ENCODE measurements at regions not wholly inside any gene's neighbourhood (a gene's known extent, or its start where the extent isn't known, plus 50 kb on each side); places are given as distances from the start of the nearest gene placed in this dataset.
A peak's percentile ranks its signal among the peaks of the same experiment; 100 is the strongest.

- Mint-ChIP-seq H3K4me1 (ENCODE audit: unreplicated experiment) (no peaks in the 10 kb centered on the region), H3K36me3 (ENCODE audit: low read depth, unreplicated experiment) (no peaks in the 10 kb centered on the region), H3K4me3 (ENCODE audit: unreplicated experiment) (no peak overlapping the region), H3K27ac (ENCODE audit: unreplicated experiment) (no peak overlapping the region), H3K9me3 (ENCODE audit: unreplicated experiment) (no peaks in the 10 kb centered on the region), H3K27me3 (ENCODE audit: unreplicated experiment) (peaks cover 9% of the 10 kb centered on the region)
- DNase-seq (ENCODE audit: low spot score): no peak
- TF ChIP-seq CTCF (IDR thresholded peaks at IDR 0.05; ENCODE audit: unreplicated experiment): no peak
Measured at GRCh38 chr11:115761348-115761747, 257.1 kb upstream of the CADM1 start.

DNA sequence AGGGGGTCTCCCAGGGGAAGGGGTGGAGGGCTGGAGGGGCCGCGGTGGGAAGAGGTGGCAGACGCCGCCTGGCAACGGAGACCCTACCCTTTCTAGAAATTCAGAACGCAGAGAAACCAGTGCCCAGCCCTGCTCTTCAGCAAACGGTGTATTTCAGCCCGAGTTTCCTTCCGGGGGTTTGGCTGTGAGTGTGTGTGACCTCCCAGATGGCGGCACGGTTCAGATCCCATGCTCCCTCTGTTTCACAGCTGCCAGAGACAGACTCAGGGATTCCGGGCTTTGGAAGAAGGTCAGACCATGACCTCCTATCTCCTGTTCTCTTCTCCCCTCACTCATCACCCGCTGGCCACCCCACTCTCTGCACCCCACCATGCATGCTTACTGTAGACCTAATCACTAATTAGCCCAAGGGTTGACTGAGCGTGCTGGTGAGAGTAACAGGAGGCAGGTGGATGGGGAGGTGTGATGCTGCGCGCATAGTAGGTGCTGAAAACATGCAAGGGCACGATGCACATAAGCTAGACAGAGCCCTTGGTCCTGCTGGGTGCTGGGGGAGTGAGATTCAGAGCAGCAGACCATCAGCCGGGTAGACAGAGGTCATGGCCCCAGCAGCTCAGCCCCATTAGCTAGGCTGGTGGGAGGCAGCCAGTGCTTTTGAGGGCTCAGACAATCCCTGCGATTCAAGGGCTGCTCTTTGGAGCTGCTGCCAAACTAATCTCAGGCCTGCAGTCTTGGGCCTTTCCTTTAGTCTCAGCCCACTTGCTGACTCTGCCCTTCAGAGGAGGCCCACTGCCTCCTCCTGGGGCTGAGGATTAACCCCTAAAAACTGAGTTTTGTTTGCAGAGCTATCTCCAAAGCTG is 256.5 kb upstream of the CADM1 start:
- TF ChIP-seq CTCF (IDR thresholded peaks at IDR 0.05; ENCODE audit: unreplicated experiment): no peak
- Mint-ChIP-seq H3K4me1 (ENCODE audit: unreplicated experiment) (no peaks in the 10 kb centered on the region), H3K27ac (ENCODE audit: unreplicated experiment) (no peak overlapping the region), H3K4me3 (ENCODE audit: unreplicated experiment) (peak overlapping the region; percentile 75), H3K9me3 (ENCODE audit: unreplicated experiment) (no peaks in the 10 kb centered on the region), H3K27me3 (ENCODE audit: unreplicated experiment) (peaks cover 9% of the 10 kb centered on the region), H3K36me3 (ENCODE audit: low read depth, unreplicated experiment) (no peaks in the 10 kb centered on the region)
- no peak for DNase-seq (ENCODE audit: low spot score)

GRCh38 chr11:115759622-115760460 is 255.6 kb upstream of the CADM1 start:
- Mint-ChIP-seq H3K36me3 (ENCODE audit: low read depth, unreplicated experiment) (no peaks in the 10 kb centered on the region), H3K9me3 (ENCODE audit: unreplicated experiment) (no peaks in the 10 kb centered on the region), H3K27ac (ENCODE audit: unreplicated experiment) (no peak overlapping the region), H3K4me3 (ENCODE audit: unreplicated experiment) (peak overlapping the region; percentile 76), H3K27me3 (ENCODE audit: unreplicated experiment) (peaks cover 9% of the 10 kb centered on the region), H3K4me1 (ENCODE audit: unreplicated experiment) (no peaks in the 10 kb centered on the region)
- DNase-seq (ENCODE audit: low spot score): peak; percentile 31
- TF ChIP-seq CTCF (IDR thresholded peaks at IDR 0.05; ENCODE audit: unreplicated experiment): no peak

GRCh38 chr11:115758011-115758410 is 253.8 kb upstream of the CADM1 start:
- DNase-seq (ENCODE audit: low spot score): no peak
- TF ChIP-seq CTCF (IDR thresholded peaks at IDR 0.05; ENCODE audit: unreplicated experiment): no peak
- H3K27ac Mint-ChIP-seq (ENCODE audit: unreplicated experiment): no peak overlapping the region
- no peaks in the 10 kb centered on the region for H3K9me3 Mint-ChIP-seq (ENCODE audit: unreplicated experiment)
- H3K36me3 Mint-ChIP-seq (ENCODE audit: low read depth, unreplicated experiment): no peaks in the 10 kb centered on the region
- H3K4me1 Mint-ChIP-seq (ENCODE audit: unreplicated experiment): no peaks in the 10 kb centered on the region
- peaks cover 9% of the 10 kb centered on the region for H3K27me3 Mint-ChIP-seq (ENCODE audit: unreplicated experiment)
- no peak overlapping the region for H3K4me3 Mint-ChIP-seq (ENCODE audit: unreplicated experiment)

Data from endothelial cell (in vitro differentiated cells).